HG02852 (cell line): ENCODE measurements at regions not wholly inside any gene's neighbourhood (a gene's known extent, or its start where the extent isn't known, plus 50 kb on each side); places are given as distances from the start of the nearest gene placed in this dataset.
"Not testable (repeated sequence)": the region's sequence is repeated elsewhere in the genome, so short reads cannot be mapped to it uniquely, and the experiment has no call there.

Source experiments
- ATAC-seq: cut with Tn5 transposase; IDR thresholded peaks from one replicate; pipeline ENCODE4 v1.9.1; 2021; ENCODE audit warnings: mild to moderate bottlenecking, moderate library complexity; ENCODE audit not compliant: unreplicated experiment

DNA sequence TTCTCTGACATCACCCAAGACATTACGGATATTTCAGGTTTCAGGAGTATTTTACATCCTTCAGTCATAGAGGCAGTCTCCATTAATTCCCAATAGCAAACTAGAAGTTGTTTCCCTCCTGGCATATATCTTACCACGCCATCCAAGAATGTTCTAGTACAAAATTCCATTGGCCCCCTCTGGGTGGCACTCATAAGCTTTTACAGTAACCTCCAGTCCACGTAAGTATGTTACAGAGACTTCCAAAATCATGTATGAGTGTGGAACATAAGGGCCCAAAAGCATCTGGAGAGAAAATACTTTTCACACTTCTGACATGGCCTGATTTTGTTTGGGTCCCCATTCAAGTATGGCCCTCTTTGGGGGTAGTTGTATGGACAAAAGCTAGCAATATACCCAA lies 58.1 kb upstream of the DHRS4 start:
- no peak for ATAC-seq

- ATAC-seq, result no peak
Measured at GRCh38 chr14:23896609-23897153, 56.9 kb upstream of the DHRS4 start.

DNA sequence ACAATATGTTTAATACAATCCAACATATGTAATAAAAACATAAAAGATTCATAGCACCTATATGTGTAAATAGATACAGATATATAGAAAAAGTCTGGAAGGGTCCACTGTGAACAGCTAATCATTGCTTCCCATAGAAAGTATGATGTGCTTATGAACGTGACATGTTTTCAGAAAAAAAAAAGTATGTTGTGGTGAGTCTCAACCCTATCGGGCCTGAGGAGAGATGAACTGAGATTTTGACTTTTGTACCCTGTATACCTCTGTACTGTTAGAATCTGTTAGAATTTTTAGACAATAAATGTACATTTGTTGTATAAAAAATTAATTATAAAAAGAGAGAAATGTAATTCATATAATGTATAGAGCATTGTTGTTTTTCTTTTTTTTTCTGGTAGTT lies 56.3 kb upstream of the DHRS4 start:
- ATAC-seq, result not testable (repeated sequence)

DNA sequence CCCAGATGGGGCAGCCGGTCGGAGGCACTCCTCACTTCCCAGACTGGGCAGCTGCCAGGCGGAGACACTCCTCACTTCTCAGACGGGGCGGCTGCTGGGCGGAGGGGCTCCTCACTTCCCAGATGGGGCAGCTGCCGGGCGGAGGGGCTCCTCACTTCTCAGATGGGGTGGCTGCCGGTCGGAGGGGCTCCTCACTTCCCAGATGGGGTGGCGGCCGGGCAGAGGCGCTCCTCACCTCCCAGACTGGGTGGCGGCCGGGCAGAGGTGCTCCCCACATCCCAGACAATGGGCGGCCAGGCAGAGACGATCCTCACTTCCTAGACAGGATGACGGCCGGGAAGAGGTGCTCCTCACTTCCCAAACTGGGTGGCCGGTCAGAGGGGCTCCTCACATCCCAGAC lies 55.2 kb upstream of the DHRS4 start:
- not testable (repeated sequence) for ATAC-seq

DNA sequence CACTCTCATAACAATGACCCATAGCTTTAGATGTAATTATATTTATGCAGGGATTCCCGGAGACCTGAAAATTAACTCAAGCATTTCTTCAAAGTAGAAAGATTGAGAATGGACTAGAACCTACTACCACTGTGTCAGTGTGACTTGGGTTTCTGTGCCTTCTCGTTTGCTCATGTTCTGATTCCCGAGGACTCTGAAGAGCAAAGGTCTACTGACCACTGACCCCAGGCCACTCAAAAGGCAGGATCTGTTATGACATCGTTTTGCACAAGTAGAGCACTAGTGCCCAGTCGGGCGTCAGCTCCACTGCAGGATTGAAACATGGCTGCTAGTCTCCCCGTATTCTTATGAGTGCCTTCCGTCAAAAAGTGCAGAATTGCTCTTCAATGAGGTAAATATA lies 53.8 kb upstream of the DHRS4 start:
- ATAC-seq, result no peak

DNA sequence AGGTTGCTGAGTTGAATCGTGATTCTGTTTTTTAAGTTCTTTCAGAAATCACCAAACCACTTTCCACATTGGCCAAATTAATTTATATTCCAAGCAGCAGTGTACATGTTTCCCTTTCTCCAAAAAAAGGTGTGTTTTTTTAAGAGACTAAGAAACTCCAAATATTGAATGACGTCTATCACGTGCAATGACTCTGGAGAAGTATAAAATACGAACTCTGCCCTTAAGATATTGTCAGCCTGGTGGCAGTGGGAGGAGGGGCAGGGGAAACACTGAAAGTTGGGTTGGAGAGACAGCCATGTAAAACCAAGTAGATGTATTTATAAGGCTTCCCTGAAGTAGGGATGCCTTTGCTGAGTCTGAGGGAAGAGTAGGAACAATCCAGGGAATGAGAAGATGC lies 50.1 kb upstream of the DHRS4 start:
- no peak for ATAC-seq
